K562 (cell line): ENCODE measurements at regions not wholly inside any gene's neighbourhood (a gene's known extent, or its start where the extent isn't known, plus 50 kb on each side); places are given as distances from the start of the nearest gene placed in this dataset.

Experiments
- ATAC-seq: fragments of 200-7000 bp; cut with Tn5 transposase; 3 replicates; pipeline ENCODE4 v1.9.1; 2020; ENCODE audit warnings: moderate library complexity
- BruUV-seq: library from RNA; stranded (reverse); fragments of 400-500 nt; replicated peaks from 2 replicates; lab custom pipeline; 2021; lab: Mats Ljungman, UMichigan
- CTCF ChIA-PET: fragments of 300-600 bp; formaldehyde crosslinking; extraction: SDS; loops from one replicate; lab custom pipeline; 2021; ENCODE audit warnings: low intra/inter-chr PET ratio; lab: Yijun Ruan, JAX
- POLR2A ChIA-PET: fragments of 300-600, 350-650 bp; sonication (Branson Sonifier 250); formaldehyde crosslinking; extraction: SDS; loops from one replicate; lab custom pipeline; 2021; ENCODE audit warnings: antibody characterized with exemption, inconsistent platforms; lab: Yijun Ruan, JAX
- DNase-seq, 4 experiments: peaks; one replicate each; pipeline versions ENCODE4 v3.0.0 to v3.0.0-alpha.2; 2011 to 2018; ENCODE audit warnings: low spot score in 3 of 4, mixed read lengths in 3 of 4; ENCODE audit errors: extremely low read depth in 1 of 4
- FAIRE-seq: peaks from 2 replicates; lab custom pipeline; 2011; peaks lifted over from hg19 to GRCh38; lab: Jason Lieb, UNC
- H2AFZ ChIP-seq: 2 replicates; pipeline ENCODE4 v1.6.0; 2011; ENCODE audit warnings: low read depth, low read length, control low read depth, inconsistent platforms
- H3K27ac ChIP-seq: fragments of 200-600 bp; 3 replicates; pipeline ENCODE4 v1.8.0; 2011; ENCODE audit warnings: low read depth, mild to moderate bottlenecking, control low read depth, inconsistent platforms, low read length, moderate library complexity, mixed read lengths; ENCODE audit errors: extremely low read depth
- H3K27me3 ChIP-seq, 2 experiments: fragments of 300-600 bp in 1 of 2; 2 replicates in 1 of 2; 3 replicates in 1 of 2; pipeline versions ENCODE4 v1.6.0 to v1.8.0; 2011; ENCODE audit warnings: inconsistent platforms in 2 of 2, low read length in 2 of 2, mild to moderate bottlenecking in 1 of 2, mixed read lengths in 1 of 2, moderate library complexity in 1 of 2; ENCODE audit not compliant: control insufficient read depth in 2 of 2, insufficient read depth in 2 of 2
- H3K36me3 ChIP-seq: fragments of 300-600 bp; 3 replicates; pipeline ENCODE4 v1.8.0; 2011; ENCODE audit warnings: mild to moderate bottlenecking, low read length, inconsistent platforms; ENCODE audit not compliant: control insufficient read depth, insufficient read depth
- H3K4me1 ChIP-seq, 2 experiments: fragments of 200-600 bp in 1 of 2; replicated peaks in 1 of 2; 2 replicates in 1 of 2; 3 replicates in 1 of 2; pipeline versions ENCODE4 v1.5.1 to v1.8.0; 2011; ENCODE audit warnings: inconsistent platforms in 2 of 2, low read length in 2 of 2, mild to moderate bottlenecking in 1 of 2, mixed read lengths in 1 of 2, moderate library complexity in 1 of 2; ENCODE audit not compliant: control insufficient read depth in 2 of 2, insufficient read depth in 2 of 2
- H3K4me2 ChIP-seq: 2 replicates; pipeline ENCODE4 v1.6.1; 2011; ENCODE audit warnings: low read length, control low read depth, inconsistent platforms, mixed read lengths; ENCODE audit not compliant: insufficient read depth
- H3K4me3 ChIP-seq: fragments of 200-600 bp; sonication (generic), shearing (Covaris generic); 2 replicates; pipeline ENCODE4 v1.5.1; 2016; ENCODE audit warnings: control low read depth, inconsistent platforms
- H3K79me2 ChIP-seq: fragments of 200-600 bp; 3 replicates; pipeline ENCODE4 v1.8.0; 2011; ENCODE audit warnings: low read length, inconsistent platforms; ENCODE audit not compliant: control insufficient read depth, insufficient read depth
- H3K9ac ChIP-seq, 2 experiments: 2 replicates each; pipeline versions ENCODE4 v1.6.0 to v1.6.1; 2011; ENCODE audit warnings: low read depth in 2 of 2, low read length in 2 of 2, control low read depth in 1 of 2, inconsistent platforms in 1 of 2, mild to moderate bottlenecking in 1 of 2, mixed read lengths in 1 of 2; ENCODE audit not compliant: insufficient read depth in 1 of 2
- H3K9me1 ChIP-seq: one replicate; pipeline ENCODE4 v1.6.0; 2011; ENCODE audit warnings: inconsistent platforms, mild to moderate bottlenecking, low read length, moderate library complexity; ENCODE audit not compliant: control insufficient read depth, insufficient read depth
- H3K9me3 ChIP-seq: replicated peaks from 2 replicates; pipeline ENCODE4 v1.5.1; 2011; ENCODE audit warnings: low read depth, low read length, inconsistent platforms; ENCODE audit not compliant: control insufficient read depth, insufficient read depth
- H4K20me1 ChIP-seq: replicated peaks from 2 replicates; pipeline ENCODE4 v1.6.1; 2011; ENCODE audit warnings: low read length, inconsistent platforms, mixed read lengths; ENCODE audit not compliant: control insufficient read depth, insufficient read depth
- ELF4 ChIP-seq: fragments of 450-650 bp; formaldehyde crosslinking; IDR thresholded peaks from 2 replicates; pipeline ENCODE4 v1.4.0; 2022; ENCODE audit warnings: missing genetic modification characterization
- FIP1L1 ChIP-seq: fragments of 200-400 bp; formaldehyde crosslinking; IDR thresholded peaks from 2 replicates; pipeline ENCODE4 v1.6.1; 2018; ENCODE audit warnings: mild to moderate bottlenecking, low read depth, low read length; ENCODE audit not compliant: poor library complexity, severe bottlenecking
- FOXJ2 ChIP-seq: fragments of 200-800 bp; sonication (Bioruptor generic); IDR thresholded peaks from 2 replicates; pipeline ENCODE4 v1.6.1; 2016; ENCODE audit warnings: missing genetic modification characterization, missing compliant biosample characterization
- MEIS2 ChIP-seq: fragments of 450-650 bp; IDR thresholded peaks from 2 replicates; pipeline ENCODE4 v1.6.1; 2014; ENCODE audit warnings: mild to moderate bottlenecking; ENCODE audit not compliant: partially characterized antibody
- TCF7L2 ChIP-seq: fragments of 150-350 bp; IDR thresholded peaks from 2 replicates; pipeline ENCODE4 v1.6.1; 2016; ENCODE audit warnings: low read depth, mild to moderate bottlenecking, low read length, moderate library complexity
- WGBS: fragments of 100-300 bp; shearing (Covaris generic); methylation state at CpG from one replicate; pipeline ENCODE4 v1.1.6; 2016; ENCODE audit warnings: low coverage, mixed read lengths; ENCODE audit not compliant: insufficient coverage; ENCODE audit errors: missing lambda C conversion rate; 5-methylcytosine and 5-hydroxymethylcytosine counted together
- in situ Hi-C: fragments of 300-500 bp; cut with MboI; formaldehyde crosslinking; loops from 4 replicates; pipeline ENCODE4 v1.15.0; 2018; ENCODE audit warnings: inconsistent platforms, mixed read lengths
- intact Hi-C: fragments of 100-400 bp; cut with micrococcal nuclease; formaldehyde crosslinking; loops from 2 replicates; pipeline ENCODE4 v1.14.2; 2022
- TF ChIP-seq, protein P1 (sequence below): IDR thresholded peaks from 2 replicates; pipeline ENCODE4 v1.6.1; 2011; ENCODE audit not compliant: insufficient read length; ENCODE audit errors: extremely low read depth
- TF ChIP-seq, protein P2 (sequence below): fragments of 450-650 bp; IDR thresholded peaks from 2 replicates; pipeline ENCODE4 v1.6.1; 2016
- TF ChIP-seq, protein P3 (sequence below), 2 experiments: IDR thresholded peaks in 1 of 2; conservative IDR thresholded peaks in 1 of 2; 2 replicates each; pipeline ENCODE4 v1.6.1; 2016; ENCODE audit warnings: low read depth in 2 of 2, mild to moderate bottlenecking in 1 of 2, missing compliant biosample characterization in 1 of 2, missing genetic modification characterization in 1 of 2, moderate library complexity in 1 of 2

DNA sequence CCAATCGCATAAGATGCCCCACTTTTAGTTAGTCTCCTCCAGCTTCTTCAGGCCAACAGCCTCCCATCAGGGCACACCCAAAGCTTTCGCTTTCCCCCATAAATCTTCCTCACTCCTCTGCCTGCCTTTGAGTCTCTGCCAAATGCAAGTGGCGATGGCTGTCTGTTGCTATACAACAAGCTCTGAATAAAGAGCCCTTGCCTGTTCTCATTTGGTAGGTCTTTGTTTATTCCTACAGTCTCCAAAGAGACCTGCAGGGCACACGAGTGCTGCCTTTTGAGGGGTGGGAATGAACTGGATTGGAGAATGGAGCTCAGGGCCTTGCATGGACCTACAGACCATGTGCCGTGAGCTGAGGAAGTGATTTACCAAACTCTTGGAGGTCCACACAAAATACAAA, 52.2 kb upstream of the SOD3 start:
- no peaks in the 10 kb centered on the region for H3K79me2 ChIP-seq
- POLR2A ChIA-PET = no interaction called here
- peaks cover 0 to 3% of the 10 kb centered on the region in 2 experiments; a peak in 2 of 5 replicates for H3K4me1 ChIP-seq
- DNase-seq = no peak
- in situ Hi-C loops (no loop called here), intact Hi-C loops (no loop called here)
- H3K9me3 ChIP-seq = no peaks in the 10 kb centered on the region
- H3K36me3 ChIP-seq = no peaks in the 10 kb centered on the region
- no peaks in the 10 kb centered on the region for H3K9me1 ChIP-seq
- H3K27me3 ChIP-seq = peaks cover 0 to 5% of the 10 kb centered on the region in 2 experiments; a peak in 1 of 5 replicates
- WGBS = 3% methylated on average over 5 of the region's 5 CpGs
- H4K20me1 ChIP-seq = no peaks in the 10 kb centered on the region
- H3K4me3 ChIP-seq = no peak overlapping the region
- no peak for FAIRE-seq
- no peak overlapping the region for H3K9ac ChIP-seq
- no peak overlapping the region for H2AFZ ChIP-seq
- TF ChIP-seq, protein P1, sequence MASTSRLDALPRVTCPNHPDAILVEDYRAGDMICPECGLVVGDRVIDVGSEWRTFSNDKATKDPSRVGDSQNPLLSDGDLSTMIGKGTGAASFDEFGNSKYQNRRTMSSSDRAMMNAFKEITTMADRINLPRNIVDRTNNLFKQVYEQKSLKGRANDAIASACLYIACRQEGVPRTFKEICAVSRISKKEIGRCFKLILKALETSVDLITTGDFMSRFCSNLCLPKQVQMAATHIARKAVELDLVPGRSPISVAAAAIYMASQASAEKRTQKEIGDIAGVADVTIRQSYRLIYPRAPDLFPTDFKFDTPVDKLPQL = no peak
- TF ChIP-seq MEIS2 = peak; percentile 68
- peak; percentile 56; the same call in 1 of the 2 replicates for TF ChIP-seq FOXJ2 (tag)
- TF ChIP-seq ELF4 (CRISPR knock-in tag) = no peak
- TF ChIP-seq, protein P2, sequence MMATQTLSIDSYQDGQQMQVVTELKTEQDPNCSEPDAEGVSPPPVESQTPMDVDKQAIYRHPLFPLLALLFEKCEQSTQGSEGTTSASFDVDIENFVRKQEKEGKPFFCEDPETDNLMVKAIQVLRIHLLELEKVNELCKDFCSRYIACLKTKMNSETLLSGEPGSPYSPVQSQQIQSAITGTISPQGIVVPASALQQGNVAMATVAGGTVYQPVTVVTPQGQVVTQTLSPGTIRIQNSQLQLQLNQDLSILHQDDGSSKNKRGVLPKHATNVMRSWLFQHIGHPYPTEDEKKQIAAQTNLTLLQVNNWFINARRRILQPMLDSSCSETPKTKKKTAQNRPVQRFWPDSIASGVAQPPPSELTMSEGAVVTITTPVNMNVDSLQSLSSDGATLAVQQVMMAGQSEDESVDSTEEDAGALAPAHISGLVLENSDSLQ = peak; percentile 45; the same call in 1 of the 2 replicates
- TF ChIP-seq TCF7L2 = no peak
- TF ChIP-seq, protein P3, sequence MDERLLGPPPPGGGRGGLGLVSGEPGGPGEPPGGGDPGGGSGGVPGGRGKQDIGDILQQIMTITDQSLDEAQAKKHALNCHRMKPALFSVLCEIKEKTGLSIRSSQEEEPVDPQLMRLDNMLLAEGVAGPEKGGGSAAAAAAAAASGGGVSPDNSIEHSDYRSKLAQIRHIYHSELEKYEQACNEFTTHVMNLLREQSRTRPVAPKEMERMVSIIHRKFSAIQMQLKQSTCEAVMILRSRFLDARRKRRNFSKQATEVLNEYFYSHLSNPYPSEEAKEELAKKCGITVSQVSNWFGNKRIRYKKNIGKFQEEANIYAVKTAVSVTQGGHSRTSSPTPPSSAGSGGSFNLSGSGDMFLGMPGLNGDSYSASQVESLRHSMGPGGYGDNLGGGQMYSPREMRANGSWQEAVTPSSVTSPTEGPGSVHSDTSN (CRISPR knock-in tag; IDR thresholded peaks at IDR 0.05; ENCODE audit: low read depth) = no peak
- TF ChIP-seq, protein P3 (tag; conservative IDR thresholded peaks at IDR 0.05; ENCODE audit: low read depth) = peak; percentile 82
- no peak for TF ChIP-seq FIP1L1
- peak; percentile 26; the same call in 1 of the 3 replicates for ATAC-seq
- CTCF ChIA-PET = no interaction called here
- no TSS peak for BruUV-seq
- no peak overlapping the region for H3K4me2 ChIP-seq
- no peak overlapping the region for H3K27ac ChIP-seq
